GM21515 (cell line): ENCODE measurements at regions not wholly inside any gene's neighbourhood (a gene's known extent, or its start where the extent isn't known, plus 50 kb on each side); places are given as distances from the start of the nearest gene placed in this dataset.
"Not testable (repeated sequence)": the region's sequence is repeated elsewhere in the genome, so short reads cannot be mapped to it uniquely, and the experiment has no call there.

Source experiments
- ATAC-seq: cut with Tn5 transposase; IDR thresholded peaks from one replicate; pipeline ENCODE4 v1.9.1; 2021; ENCODE audit not compliant: unreplicated experiment

GRCh38 chr13:68987585-68987984 is 1120.0 kb upstream of the ATXN8OS start:
- ATAC-seq: no peak

GRCh38 chr13:68984688-68985319 is 1122.8 kb upstream of the ATXN8OS start:
- ATAC-seq: no peak

DNA sequence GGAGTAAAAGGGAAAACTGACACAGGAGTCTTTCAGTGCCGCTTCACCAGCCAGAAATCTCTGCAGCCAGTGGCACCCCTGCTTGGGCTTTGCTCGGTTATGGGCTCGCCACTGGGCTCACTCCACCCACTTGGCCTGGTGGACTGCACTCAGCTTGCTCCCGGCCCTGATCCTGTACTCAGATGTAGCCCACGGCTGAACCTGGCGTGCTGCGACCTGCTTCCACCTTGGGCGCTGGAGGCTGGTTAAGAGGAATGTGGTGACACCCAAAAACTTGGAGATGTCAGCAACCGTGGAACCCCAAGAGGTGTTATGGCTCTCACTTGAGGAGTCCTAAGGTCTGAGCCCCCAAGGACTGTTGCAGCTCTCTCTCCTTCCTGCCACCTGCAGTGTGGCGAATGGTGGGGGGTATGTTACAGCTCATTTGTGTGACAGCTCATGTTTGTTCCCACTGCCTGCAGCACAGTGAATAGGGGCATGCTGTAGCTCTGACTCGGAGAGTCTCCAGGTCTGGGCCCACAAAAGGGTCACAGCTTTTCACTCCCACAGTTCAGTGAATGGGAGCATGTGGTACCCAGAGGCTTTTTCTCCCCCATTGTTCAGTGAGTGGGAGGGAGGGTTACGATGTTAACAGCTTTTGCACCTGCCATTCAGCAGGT is 1124.5 kb upstream of the ATXN8OS start:
- no peak for ATAC-seq

DNA sequence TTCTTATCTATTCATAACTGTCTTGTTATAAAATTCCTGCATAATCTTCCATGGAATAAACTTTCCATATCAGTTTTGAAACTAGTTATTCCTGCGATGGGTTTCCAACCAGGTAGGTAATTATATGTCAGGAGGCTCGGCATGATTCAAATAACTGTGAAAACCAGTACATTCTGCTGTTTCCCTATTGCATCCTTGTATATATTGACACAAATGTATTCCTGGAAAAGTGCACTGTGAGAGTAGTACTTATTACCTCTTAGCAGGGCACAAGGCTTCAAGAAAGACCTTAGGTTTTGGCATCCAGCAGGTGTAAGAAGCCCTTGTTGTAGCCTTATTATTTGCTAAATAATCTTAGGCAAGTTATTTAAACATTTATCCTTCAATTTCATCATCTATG is 1131.3 kb upstream of the ATXN8OS start:
- ATAC-seq: no peak

- no peak for ATAC-seq
Observed at GRCh38 chr13:68970532-68970931, 1137.1 kb upstream of the ATXN8OS start.

DNA sequence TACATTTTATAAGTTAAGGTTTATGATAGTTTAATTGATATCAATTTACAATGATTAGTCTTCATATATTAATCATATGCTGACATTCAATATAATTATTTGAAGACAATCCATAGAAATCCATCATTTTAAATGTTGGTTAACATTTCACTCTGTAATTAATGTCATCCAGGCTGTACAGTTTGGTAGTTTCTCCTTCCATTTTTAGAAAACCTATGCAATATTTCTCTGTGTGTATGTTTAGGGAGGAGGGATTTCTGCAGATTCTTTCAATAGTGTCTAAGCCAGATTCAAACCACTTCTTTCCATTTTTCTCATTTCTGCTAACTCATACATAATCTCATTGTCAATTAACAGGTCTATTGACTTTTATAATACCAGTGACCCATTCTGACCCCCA is 1159.0 kb upstream of the ATXN8OS start:
- no peak for ATAC-seq

GRCh38 chr13:68944272-68944671 is 1163.4 kb upstream of the ATXN8OS start:
- ATAC-seq: no peak

GRCh38 chr13:68940049-68940448 is 1167.6 kb upstream of the ATXN8OS start:
- no peak for ATAC-seq

GRCh38 chr13:68938639-68939038 is 1169.0 kb upstream of the ATXN8OS start:
- ATAC-seq: no peak

- no peak for ATAC-seq
Observed at GRCh38 chr13:68929075-68929745, 1178.4 kb upstream of the ATXN8OS start.

GRCh38 chr13:68927387-68928026 is 1180.1 kb upstream of the ATXN8OS start:
- ATAC-seq: no peak

GRCh38 chr13:68923995-68924394 is 1183.6 kb upstream of the ATXN8OS start:
- ATAC-seq: no peak

DNA sequence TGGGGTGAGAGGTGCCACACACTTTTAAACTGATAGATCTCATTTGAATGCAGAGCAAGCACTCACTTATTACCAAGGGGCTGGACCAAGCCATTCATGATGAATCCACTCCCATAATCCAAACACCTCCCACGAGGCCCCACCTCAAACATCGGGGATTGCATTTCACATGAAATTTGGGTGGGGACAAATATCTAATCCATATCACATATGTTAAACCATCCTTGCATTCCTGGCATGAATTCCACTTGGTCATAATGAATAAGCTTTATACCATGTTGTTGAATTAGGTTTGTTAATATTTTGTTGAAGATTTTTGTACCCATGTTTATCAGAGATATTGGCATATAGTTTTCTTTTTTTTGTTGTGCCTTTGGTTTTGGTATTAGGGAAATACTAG is 1198.7 kb upstream of the ATXN8OS start:
- ATAC-seq: no peak

DNA sequence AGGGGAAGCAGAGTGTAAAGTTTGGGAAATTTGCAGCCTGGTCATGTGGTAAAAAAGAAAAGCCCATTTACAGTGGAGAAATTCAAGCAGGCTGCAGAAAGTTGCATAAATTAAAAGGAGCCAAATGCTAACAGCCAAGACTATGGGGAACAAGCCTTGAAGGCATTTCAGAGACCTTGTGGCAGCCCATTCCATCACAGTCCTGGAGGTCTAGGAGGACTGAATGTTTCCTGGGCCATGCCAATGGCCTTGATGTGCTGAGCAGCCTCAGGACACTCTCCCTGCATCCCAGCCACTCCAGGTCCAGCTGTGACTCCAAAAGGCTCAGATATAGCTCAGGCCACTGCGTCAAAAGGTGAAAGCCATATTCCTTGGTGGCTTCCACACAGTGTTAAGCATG is 1202.4 kb upstream of the ATXN8OS start:
- ATAC-seq: no peak

DNA sequence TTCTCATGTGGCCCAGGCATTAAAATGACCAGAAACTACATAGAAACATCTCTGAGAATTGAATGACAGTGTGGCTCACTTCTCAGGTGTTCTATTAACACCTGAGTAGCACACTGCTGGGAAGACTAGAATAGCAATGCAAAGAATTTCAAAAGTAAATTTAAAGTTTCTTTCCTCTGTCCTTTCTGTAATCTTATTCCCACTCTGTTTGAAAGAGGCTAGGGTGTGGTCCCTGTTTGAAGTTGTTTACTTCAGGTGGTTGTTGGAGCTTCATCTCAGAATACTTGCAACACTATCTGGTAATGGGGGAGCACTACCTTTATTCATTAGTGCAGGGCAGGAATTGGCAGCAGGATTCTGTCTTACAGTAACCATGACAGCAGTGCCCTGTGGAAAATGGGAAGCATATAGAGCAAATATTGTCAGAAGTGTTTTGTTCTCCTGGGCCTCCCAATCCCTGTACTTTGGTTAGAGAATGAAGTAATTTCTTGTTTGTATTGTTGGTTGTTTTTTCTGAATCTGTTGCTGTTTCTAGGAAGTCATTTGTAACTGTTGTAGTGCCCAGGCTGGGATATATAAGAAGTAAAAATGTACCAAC is 1210.2 kb upstream of the ATXN8OS start:
- no peak for ATAC-seq

DNA sequence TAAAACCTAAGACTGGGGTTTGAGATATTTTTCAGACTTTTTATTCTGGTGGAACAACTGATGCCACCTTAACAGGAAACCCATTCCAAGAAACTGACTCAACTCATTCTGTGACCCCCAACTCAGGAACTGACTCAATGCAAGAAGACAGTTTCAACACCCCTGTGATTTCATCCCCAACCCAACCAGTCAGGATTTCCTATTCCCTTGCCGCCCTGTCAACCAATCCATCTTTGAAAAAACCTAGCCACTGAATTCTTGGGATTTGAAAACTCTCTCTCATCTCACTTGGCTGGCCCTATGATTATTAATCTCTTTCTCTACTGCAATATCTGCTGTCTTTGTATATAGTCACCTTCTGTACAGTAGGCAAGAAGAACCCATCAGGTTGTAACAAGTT is 1211.9 kb upstream of the ATXN8OS start:
- no peak for ATAC-seq

DNA sequence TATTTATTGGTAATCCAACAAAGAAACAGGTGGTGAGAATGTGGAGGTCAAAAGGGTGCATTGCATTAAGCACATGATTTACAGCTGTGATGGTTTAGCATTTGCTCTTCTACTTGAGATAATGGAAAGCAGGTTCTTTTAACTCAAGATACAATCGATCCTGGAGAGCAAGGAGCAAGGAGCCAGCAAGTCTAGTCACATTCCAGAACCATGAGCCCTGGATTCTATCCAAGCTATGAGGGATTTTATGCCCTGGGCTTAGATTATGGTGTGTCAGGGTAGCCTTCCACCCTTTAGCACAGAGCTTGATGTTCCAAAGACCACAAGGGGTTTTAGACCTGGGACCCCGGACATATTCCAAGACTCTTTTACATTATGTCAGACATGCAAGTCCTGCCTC is 1213.9 kb upstream of the ATXN8OS start:
- ATAC-seq: not testable (repeated sequence)

DNA sequence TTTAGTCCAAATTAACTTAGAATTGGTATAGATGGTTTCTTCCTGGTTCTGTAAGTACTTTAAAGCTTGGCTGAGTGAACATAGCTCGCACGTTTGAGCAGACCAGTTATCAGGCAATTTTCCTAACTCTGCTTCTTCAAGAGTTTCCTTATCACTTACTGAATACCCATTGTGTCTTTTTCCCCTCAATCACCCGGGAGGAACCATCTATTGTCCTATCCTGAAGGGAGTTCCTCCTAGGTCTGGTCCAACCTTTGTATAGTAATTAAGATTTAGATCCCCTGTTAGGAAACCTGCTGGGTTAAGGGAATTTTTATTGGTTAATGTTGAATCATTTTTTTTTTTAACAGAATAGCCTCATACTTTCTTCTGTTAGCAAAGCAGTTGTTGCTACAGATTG is 1215.0 kb upstream of the ATXN8OS start:
- ATAC-seq: not testable (repeated sequence)

DNA sequence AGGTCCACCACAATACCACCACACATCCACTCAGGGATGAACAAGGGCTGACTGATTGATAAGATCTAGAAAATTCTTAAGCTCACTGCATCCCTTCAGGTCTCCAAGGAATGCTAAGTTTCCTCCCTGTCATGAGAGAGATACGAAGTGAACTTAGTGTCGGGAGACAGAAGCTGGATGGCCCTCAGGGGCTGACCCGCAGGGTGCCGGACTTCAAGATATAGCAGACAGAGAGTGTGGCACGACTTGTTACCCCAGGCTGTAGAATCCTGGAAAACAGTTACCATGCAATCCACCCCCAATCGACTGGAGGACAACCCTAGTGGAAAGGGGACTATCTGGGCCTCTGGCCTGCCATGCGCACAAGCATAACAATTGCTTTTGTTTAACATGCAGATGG is 1217.5 kb upstream of the ATXN8OS start:
- not testable (repeated sequence) for ATAC-seq

- no peak for ATAC-seq
Observed at GRCh38 chr13:68888832-68889231, 1218.8 kb upstream of the ATXN8OS start.

GRCh38 chr13:68872338-68872737 is 1235.3 kb upstream of the ATXN8OS start:
- ATAC-seq: no peak

DNA sequence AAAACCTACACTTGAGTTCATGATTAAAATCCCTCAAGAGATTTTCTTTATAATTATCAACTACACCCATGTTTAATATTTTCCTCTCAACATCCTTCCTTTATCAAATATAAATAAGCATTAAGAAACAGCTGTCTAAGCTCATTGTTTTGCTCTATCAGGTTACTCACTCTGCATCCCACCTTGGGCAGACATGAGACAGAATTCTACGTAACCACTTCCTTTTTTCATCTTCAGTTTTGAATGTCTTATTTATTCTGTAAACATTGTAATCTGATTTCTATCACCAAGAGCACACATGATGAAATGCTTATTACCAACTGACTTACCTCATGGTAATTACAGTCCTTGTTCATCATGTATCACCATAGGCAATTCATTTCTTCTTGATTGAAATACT is 1256.6 kb upstream of the ATXN8OS start:
- ATAC-seq: no peak
